ENCODE measurements at regions not wholly inside any gene's neighbourhood (a gene's known extent, or its start where the extent isn't known, plus 50 kb on each side); places are given as distances from the start of the nearest gene placed in this dataset.

DNA sequence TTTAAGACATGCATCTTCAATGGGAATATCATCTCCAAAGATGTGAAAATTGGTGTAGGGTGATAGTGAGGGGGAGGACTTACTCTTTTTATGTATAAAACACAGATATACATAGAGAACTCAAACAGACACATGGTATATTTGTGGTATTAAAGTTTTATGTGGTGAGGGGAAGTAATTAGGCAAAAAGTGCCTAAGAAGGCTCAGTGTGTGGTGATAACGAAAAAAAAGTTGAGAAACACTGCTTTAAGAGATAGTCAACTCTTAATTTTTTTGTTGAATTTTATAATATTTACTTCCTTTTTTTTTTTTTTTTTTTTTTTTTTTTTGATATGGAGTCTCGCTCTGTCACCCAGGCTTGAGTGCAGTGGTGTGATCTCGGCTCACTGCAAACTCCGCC lies 174.2 kb upstream of the FRMD4B start:
- Mint-ChIP-seq H3K4me1 (ENCODE audit: unreplicated experiment) (no peaks in the 10 kb centered on the region), H3K27ac (ENCODE audit: unreplicated experiment) (no peak overlapping the region), H3K27me3 (ENCODE audit: unreplicated experiment) (peaks cover 25% of the 10 kb centered on the region), H3K9me3 (ENCODE audit: unreplicated experiment) (no peaks in the 10 kb centered on the region), H3K36me3 (ENCODE audit: unreplicated experiment) (no peaks in the 10 kb centered on the region), H3K4me3 (ENCODE audit: unreplicated experiment) (no peak overlapping the region)
- TF ChIP-seq, protein P1, sequence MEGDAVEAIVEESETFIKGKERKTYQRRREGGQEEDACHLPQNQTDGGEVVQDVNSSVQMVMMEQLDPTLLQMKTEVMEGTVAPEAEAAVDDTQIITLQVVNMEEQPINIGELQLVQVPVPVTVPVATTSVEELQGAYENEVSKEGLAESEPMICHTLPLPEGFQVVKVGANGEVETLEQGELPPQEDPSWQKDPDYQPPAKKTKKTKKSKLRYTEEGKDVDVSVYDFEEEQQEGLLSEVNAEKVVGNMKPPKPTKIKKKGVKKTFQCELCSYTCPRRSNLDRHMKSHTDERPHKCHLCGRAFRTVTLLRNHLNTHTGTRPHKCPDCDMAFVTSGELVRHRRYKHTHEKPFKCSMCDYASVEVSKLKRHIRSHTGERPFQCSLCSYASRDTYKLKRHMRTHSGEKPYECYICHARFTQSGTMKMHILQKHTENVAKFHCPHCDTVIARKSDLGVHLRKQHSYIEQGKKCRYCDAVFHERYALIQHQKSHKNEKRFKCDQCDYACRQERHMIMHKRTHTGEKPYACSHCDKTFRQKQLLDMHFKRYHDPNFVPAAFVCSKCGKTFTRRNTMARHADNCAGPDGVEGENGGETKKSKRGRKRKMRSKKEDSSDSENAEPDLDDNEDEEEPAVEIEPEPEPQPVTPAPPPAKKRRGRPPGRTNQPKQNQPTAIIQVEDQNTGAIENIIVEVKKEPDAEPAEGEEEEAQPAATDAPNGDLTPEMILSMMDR (IDR thresholded peaks at IDR 0.05): no peak
- DNase-seq (ENCODE audit: extremely low spot score, unreplicated experiment): no peak

DNA sequence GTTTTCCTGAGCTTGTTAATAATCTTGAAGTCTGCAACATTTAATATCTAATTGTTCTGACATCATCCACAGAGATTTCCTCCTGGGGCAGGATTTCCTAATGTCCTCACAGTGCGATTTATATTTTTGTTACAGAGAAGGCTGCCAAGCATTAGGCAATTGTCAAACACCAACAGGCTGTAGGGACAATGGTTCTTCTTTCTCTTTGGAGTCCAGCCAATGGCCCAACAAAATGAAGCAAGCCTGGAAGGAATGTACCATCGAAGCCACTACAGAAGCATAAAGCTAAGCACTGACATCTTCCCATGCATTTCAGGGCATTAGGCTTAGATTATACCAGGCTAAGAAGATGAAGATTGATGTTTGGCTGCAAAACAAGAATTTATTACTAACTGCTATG lies 173.0 kb upstream of the FRMD4B start:
- no peak overlapping the region for H3K27ac Mint-ChIP-seq (ENCODE audit: unreplicated experiment)
- DNase-seq (ENCODE audit: extremely low spot score, unreplicated experiment): no peak
- H3K27me3 Mint-ChIP-seq (ENCODE audit: unreplicated experiment): peaks cover 28% of the 10 kb centered on the region
- no peak overlapping the region for H3K4me3 Mint-ChIP-seq (ENCODE audit: unreplicated experiment)
- H3K36me3 Mint-ChIP-seq (ENCODE audit: unreplicated experiment): no peaks in the 10 kb centered on the region
- H3K4me1 Mint-ChIP-seq (ENCODE audit: unreplicated experiment): no peaks in the 10 kb centered on the region
- H3K9me3 Mint-ChIP-seq (ENCODE audit: unreplicated experiment): no peaks in the 10 kb centered on the region
- TF ChIP-seq, protein P1 (IDR thresholded peaks at IDR 0.05): no peak

DNA sequence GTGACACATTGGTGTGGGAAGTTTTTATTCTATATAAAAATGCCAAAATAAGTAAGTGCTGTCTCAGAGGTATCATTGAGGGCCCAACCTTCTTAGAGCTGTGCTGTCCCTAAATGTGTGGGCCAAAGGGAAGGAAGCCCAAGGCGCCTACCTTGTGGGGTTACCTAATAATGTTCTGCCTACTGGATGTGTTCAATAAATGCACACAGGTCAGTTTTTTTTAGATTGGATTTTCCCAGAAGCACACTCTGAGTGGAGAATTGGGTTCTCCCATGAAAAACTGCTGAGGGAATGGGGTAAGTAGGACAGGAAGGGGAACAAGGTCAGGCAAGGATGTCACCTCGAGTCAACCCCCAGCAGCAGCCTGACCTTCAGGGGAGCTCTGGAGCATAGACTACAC lies 168.7 kb upstream of the FRMD4B start:
- no peak for DNase-seq (ENCODE audit: extremely low spot score, unreplicated experiment)
- Mint-ChIP-seq H3K27ac (ENCODE audit: unreplicated experiment) (no peak overlapping the region), H3K27me3 (ENCODE audit: unreplicated experiment) (peaks cover 26% of the 10 kb centered on the region), H3K36me3 (ENCODE audit: unreplicated experiment) (no peaks in the 10 kb centered on the region), H3K4me1 (ENCODE audit: unreplicated experiment) (no peaks in the 10 kb centered on the region), H3K4me3 (ENCODE audit: unreplicated experiment) (no peak overlapping the region), H3K9me3 (ENCODE audit: unreplicated experiment) (no peaks in the 10 kb centered on the region)
- TF ChIP-seq, protein P1 (IDR thresholded peaks at IDR 0.05): no peak

DNA sequence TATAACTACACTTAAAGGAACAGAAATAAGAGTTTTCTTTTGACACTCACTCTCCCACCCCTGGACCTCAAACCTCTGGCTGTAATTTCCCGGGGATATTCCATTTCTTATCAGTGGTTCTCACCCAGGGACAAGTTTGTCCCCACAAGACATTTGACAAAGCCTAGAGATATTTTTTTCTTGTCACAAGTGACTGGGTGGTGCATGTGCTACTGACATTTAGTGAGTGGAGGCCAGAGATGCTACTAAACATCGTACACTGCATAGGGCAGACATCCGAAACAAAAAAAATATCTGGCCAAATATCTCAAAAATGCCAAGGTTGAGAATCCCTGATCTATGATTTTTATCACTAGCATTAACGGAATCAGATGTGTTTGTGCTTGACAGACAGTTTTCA lies 168.0 kb upstream of the FRMD4B start:
- no peak overlapping the region for H3K27ac Mint-ChIP-seq (ENCODE audit: unreplicated experiment)
- H3K36me3 Mint-ChIP-seq (ENCODE audit: unreplicated experiment): no peaks in the 10 kb centered on the region
- no peak for DNase-seq (ENCODE audit: extremely low spot score, unreplicated experiment)
- no peaks in the 10 kb centered on the region for H3K9me3 Mint-ChIP-seq (ENCODE audit: unreplicated experiment)
- no peak overlapping the region for H3K4me3 Mint-ChIP-seq (ENCODE audit: unreplicated experiment)
- TF ChIP-seq, protein P1 (IDR thresholded peaks at IDR 0.05): no peak
- H3K4me1 Mint-ChIP-seq (ENCODE audit: unreplicated experiment): peaks cover 3% of the 10 kb centered on the region
- H3K27me3 Mint-ChIP-seq (ENCODE audit: unreplicated experiment): peaks cover 22% of the 10 kb centered on the region

DNA sequence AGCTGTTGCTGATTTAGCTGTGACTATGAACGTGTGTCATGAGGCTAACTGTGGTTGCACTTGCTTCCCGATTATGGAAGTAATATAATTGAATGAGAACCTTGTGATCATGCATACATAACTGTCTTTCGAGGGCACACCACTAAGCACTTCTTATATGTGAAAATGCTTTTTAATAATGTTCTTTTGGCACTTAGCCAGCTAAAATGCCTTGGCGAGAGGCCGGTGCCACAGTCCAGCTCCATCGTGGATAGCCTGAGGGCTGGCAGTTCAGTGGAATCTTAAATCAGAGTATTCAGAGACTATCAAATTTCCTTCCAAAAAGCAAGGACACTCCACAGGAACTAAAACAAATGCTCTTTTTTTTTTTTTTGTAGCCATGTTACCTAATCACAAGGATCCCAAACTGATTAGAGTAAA lies 161.6 kb upstream of the FRMD4B start:
- no peaks in the 10 kb centered on the region for H3K36me3 Mint-ChIP-seq (ENCODE audit: unreplicated experiment)
- H3K27ac Mint-ChIP-seq (ENCODE audit: unreplicated experiment): no peak overlapping the region
- DNase-seq (ENCODE audit: extremely low spot score, unreplicated experiment): no peak
- peaks cover 14% of the 10 kb centered on the region for H3K4me1 Mint-ChIP-seq (ENCODE audit: unreplicated experiment)
- TF ChIP-seq, protein P1 (IDR thresholded peaks at IDR 0.05): no peak
- H3K9me3 Mint-ChIP-seq (ENCODE audit: unreplicated experiment): no peaks in the 10 kb centered on the region
- H3K4me3 Mint-ChIP-seq (ENCODE audit: unreplicated experiment): no peak overlapping the region
- peaks cover 30% of the 10 kb centered on the region for H3K27me3 Mint-ChIP-seq (ENCODE audit: unreplicated experiment)

All from osteocyte (in vitro differentiated cells).